ENCODE measurements at regions not wholly inside any gene's neighbourhood (a gene's known extent, or its start where the extent isn't known, plus 50 kb on each side); places are given as distances from the start of the nearest gene placed in this dataset.

DNA sequence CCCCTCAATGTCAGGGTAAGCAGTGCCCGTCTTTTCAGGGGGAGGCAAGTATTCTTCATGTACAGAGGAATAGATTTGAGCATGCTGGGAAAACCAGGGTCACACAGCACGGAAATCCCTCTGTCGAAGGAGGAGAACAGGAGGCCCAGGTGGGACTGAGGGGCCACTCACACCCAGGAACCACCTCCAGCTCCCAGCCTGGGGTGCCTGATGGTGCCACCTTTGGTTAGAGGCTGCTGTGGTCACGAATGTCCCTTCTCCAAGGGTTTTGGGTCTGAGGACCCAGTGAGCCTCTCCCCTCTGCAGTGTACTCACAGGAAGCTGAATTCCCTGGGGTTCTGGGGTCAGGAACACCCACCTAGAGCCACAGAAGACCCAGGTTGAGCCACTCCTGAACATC is 197.3 kb downstream of the ANKRD30B start:
- intact Hi-C loops (cut with micrococcal nuclease) (no loop called here), in situ Hi-C loops (cut with MboI; ENCODE audit: low sequenced_read_pairs) (no loop called here), dilution Hi-C loops (cut with HindIII; ENCODE audit: low sequenced_read_pairs, unreplicated experiment) (no loop called here)
- H4K91ac ChIP-seq (ENCODE audit: insufficient read depth, low read depth, low read length) = no peak overlapping the region
- H4K20me1 ChIP-seq (ENCODE audit: insufficient read depth, low read length) = no peaks in the 10 kb centered on the region
- H3K4me1 ChIP-seq (ENCODE audit: control insufficient read depth, insufficient read depth, low read length) = no peaks in the 10 kb centered on the region
- no peak overlapping the region for H3K4me3 ChIP-seq (ENCODE audit: insufficient read depth, low read depth, low read length)
- no peak overlapping the region for H3K9ac ChIP-seq (ENCODE audit: low read depth, low read length)
- H4K5ac ChIP-seq (ENCODE audit: low read depth, low read length) = no peak overlapping the region
- BruUV-seq (replicated peaks) = no TSS peak
- H4K8ac ChIP-seq (ENCODE audit: low read depth in 2 of 2, low read length in 2 of 2) = no peak overlapping the region
- DNase-seq (no peak), ATAC-seq (ENCODE audit: low read depth) (no peak)
- H2AK5ac ChIP-seq (ENCODE audit: low read depth, low read length) = no peak overlapping the region
- TF ChIP-seq RCOR1 (IDR thresholded peaks at IDR 0.05; ENCODE audit: insufficient replicate concordance, low read length) (no peak), SMC3 (IDR thresholded peaks at IDR 0.05; ENCODE audit: low read depth, low read length) (no peak), NFE2L2 (IDR thresholded peaks at IDR 0.05; ENCODE audit: low read depth, low read length) (no peak), MAZ (IDR thresholded peaks at IDR 0.05; ENCODE audit: borderline replicate concordance, low read depth, low read length) (no peak)
- H3K4ac ChIP-seq (ENCODE audit: low read depth, low read length) = no peak overlapping the region
- H2BK5ac ChIP-seq (ENCODE audit: low read depth, low read length, poor library complexity, severe bottlenecking) = no peak overlapping the region
- no peaks in the 10 kb centered on the region for H3K9me1 ChIP-seq (ENCODE audit: insufficient read depth, low read length)
- H2BK20ac ChIP-seq (ENCODE audit: low read depth, low read length) = no peak overlapping the region
- no peak overlapping the region for H2AK9ac ChIP-seq (replicated peaks; ENCODE audit: low read depth, low read length, poor library complexity)
- no peak overlapping the region for H2AFZ ChIP-seq (replicated peaks; ENCODE audit: low read length, poor library complexity)
- peaks cover 32% of the 10 kb centered on the region for H3K9me3 ChIP-seq (ENCODE audit: control insufficient read depth, insufficient read depth, low read length)
- whole genome bisulfite sequencing, 2 experiments (ENCODE audit: extremely low coverage in 2 of 2, insufficient read length in 1 of 2) = no CpG with 5 or more reads among the region's 4 CpGs
- POLR2A ChIA-PET (ENCODE audit: unreplicated experiment) = no interaction called here
- CTCF ChIA-PET = no interaction called here
- H2BK120ac ChIP-seq (ENCODE audit: low read depth, low read length) = no peak overlapping the region
- H3K79me1 ChIP-seq (ENCODE audit: low read depth in 1 of 2, low read length in 2 of 2) = no peaks in the 10 kb centered on the region
- no peak overlapping the region for H3K56ac ChIP-seq (ENCODE audit: extremely low read depth, insufficient read depth, low read length)
- no peak overlapping the region for H2BK15ac ChIP-seq (ENCODE audit: low read depth, low read length)
- H3K27ac ChIP-seq (ENCODE audit: insufficient read depth, low read length) = no peak overlapping the region
- no peak overlapping the region for H3K14ac ChIP-seq (replicated peaks; ENCODE audit: low read depth, low read length)
- no peak overlapping the region for H3K18ac ChIP-seq (ENCODE audit: low read depth, low read length)
- H3K4me2 ChIP-seq (ENCODE audit: low read depth, low read length) = no peak overlapping the region
- H3K23ac ChIP-seq (ENCODE audit: low read depth, low read length) = no peak overlapping the region
- no peaks in the 10 kb centered on the region for H3K27me3 ChIP-seq (ENCODE audit: control insufficient read depth, insufficient read depth, low read length)
- no peaks in the 10 kb centered on the region for H3K36me3 ChIP-seq (ENCODE audit: control insufficient read depth, insufficient read depth, low read length)
